ENCODE measurements at regions not wholly inside any gene's neighbourhood (a gene's known extent, or its start where the extent isn't known, plus 50 kb on each side); places are given as distances from the start of the nearest gene placed in this dataset.

DNA sequence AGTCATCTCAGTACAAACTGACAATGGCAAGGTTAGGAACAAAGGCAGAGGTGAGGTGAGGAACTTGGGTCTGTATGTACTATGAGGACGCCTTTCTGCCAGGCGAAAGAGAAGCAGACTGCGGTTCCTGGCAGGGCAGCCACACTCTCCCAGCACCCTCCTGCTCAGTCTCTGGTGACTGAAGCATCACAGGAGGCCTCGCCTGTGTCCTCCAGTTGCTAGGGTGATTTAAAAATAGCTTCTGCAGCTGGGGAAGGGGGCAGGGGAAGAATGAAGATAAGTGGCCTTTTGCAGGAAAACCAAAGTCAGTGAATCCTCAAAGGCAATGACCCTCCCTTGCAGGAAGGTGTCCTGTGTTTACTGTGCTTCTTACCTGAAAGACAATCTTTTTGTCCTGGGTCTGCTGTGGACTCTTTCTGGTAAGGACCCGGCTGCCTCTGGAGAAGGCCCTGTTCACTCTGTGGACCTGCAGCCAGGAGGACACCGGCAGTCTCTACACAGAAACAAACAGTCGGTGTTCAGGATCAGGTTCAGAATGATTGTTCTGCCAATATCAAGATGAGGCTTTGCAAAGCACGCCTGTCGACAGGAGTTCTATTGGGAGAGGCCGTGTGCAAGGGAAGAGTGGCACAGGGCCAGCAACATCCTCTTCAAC lies 65.7 kb upstream of the DGKG start:
- intact Hi-C loops (cut with DNase I) = no loop called here
- no peaks in the 10 kb centered on the region for H3K27me3 ChIP-seq
- H3K9me3 ChIP-seq = no peaks in the 10 kb centered on the region
- no peak overlapping the region for H3K4me3 ChIP-seq
- H3K4me1 ChIP-seq = peaks cover 3 to 36% (median 28%) of the 10 kb centered on the region in 9 donors
- TF ChIP-seq, protein P1, sequence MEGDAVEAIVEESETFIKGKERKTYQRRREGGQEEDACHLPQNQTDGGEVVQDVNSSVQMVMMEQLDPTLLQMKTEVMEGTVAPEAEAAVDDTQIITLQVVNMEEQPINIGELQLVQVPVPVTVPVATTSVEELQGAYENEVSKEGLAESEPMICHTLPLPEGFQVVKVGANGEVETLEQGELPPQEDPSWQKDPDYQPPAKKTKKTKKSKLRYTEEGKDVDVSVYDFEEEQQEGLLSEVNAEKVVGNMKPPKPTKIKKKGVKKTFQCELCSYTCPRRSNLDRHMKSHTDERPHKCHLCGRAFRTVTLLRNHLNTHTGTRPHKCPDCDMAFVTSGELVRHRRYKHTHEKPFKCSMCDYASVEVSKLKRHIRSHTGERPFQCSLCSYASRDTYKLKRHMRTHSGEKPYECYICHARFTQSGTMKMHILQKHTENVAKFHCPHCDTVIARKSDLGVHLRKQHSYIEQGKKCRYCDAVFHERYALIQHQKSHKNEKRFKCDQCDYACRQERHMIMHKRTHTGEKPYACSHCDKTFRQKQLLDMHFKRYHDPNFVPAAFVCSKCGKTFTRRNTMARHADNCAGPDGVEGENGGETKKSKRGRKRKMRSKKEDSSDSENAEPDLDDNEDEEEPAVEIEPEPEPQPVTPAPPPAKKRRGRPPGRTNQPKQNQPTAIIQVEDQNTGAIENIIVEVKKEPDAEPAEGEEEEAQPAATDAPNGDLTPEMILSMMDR (IDR thresholded peaks at IDR 0.05) = no peak
- ATAC-seq (peak; percentile 67 to 94 (median 91)), DNase-seq (peak; percentile 48 to 50)
- no peaks in the 10 kb centered on the region for H3K36me3 ChIP-seq
- WGBS, 2 donors = 25 to 36% methylated on average over 10 of the region's 10 CpGs
- peak overlapping the region in 9 of 10 donors; percentile 24 to 76 (median 63) for H3K27ac ChIP-seq

DNA sequence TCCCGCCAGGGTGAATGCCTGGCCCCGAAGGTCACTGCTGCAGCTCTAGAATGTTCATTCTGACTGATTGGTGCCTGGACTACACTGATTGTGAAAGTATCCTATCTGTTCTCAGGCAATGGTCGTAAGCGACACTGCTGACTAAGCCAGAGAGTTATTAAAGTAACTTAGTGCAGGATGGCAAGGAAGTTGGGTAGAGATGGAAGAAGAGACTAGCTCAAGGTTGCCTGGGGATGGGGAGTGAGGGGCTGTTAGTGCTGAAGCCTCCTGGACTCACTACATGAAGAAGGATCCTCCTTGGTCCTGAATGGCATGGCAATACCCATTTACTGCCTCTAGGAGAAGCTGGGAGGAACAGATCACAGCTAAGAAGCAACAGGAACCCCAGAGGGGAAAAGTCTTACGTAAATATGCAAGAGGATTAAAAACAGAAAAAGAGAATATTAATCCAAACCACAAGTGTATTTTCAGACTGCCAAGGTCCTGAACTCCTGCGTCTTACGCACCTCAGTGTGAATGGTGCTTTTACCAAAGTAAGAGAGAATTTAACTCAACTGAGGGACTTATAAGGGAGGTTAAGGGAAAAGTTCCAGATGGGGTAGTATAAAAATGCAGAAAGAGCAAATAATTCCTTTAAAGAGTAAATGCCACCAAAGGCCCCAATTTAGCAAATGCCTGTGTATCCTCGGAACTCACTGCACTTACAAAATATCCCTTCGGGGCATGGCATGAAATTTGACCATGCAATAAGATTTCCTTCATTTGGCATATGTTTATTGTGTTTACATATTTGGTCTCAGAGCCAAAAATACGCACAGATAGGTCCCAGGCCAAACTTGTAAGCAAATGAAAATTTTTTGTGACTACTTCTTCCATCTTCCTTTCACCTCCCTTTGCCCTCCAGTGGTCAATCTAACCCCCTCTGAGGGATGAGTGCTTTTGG lies 64.0 kb upstream of the DGKG start:
- intact Hi-C loops (cut with DNase I) = no loop called here
- H3K27me3 ChIP-seq = peaks cover 0 to 3% (median 0%) of the 10 kb centered on the region in 7 donors
- peak overlapping the region in 7 of 10 donors; percentile 8 to 76 (median 63) for H3K27ac ChIP-seq
- peaks cover 3 to 36% (median 28%) of the 10 kb centered on the region in 9 donors for H3K4me1 ChIP-seq
- H3K4me3 ChIP-seq = no peak overlapping the region
- TF ChIP-seq, protein P1 (IDR thresholded peaks at IDR 0.05) = peak in 7 of 9 donors; percentile 10 to 36 (median 20)
- H3K9me3 ChIP-seq = no peaks in the 10 kb centered on the region
- ATAC-seq (peak in 7 of 8 donors; percentile 11 to 83 (median 50)), DNase-seq (no peak)
- H3K36me3 ChIP-seq = no peaks in the 10 kb centered on the region
- 64 to 71% methylated on average over 10 of the region's 10 CpGs for WGBS, 2 donors

- ATAC-seq = no peak
- TF ChIP-seq, protein P1 (IDR thresholded peaks at IDR 0.05) = no peak
- peaks cover 0 to 22% (median 15%) of the 10 kb centered on the region in 9 donors for H3K4me1 ChIP-seq
- intact Hi-C loops (cut with DNase I) = no loop called here
- DNase-seq = no peak
- H3K9me3 ChIP-seq = no peaks in the 10 kb centered on the region
- peaks cover 0 to 3% (median 0%) of the 10 kb centered on the region in 7 donors for H3K27me3 ChIP-seq
- H3K27ac ChIP-seq = no peak overlapping the region
- H3K36me3 ChIP-seq = no peaks in the 10 kb centered on the region
- no peak overlapping the region for H3K4me3 ChIP-seq
Measured at GRCh38 chr3:186421946-186422345, 59.9 kb upstream of the DGKG start.

- no peaks in the 10 kb centered on the region for H3K36me3 ChIP-seq
- TF ChIP-seq, protein P1 (IDR thresholded peaks at IDR 0.05) = no peak
- intact Hi-C loops (cut with DNase I) = no loop called here
- no peaks in the 10 kb centered on the region for H3K9me3 ChIP-seq
- peaks cover 0 to 3% (median 0%) of the 10 kb centered on the region in 7 donors for H3K27me3 ChIP-seq
- H3K4me3 ChIP-seq = no peak overlapping the region
- DNase-seq (no peak), ATAC-seq (no peak)
- no peak overlapping the region for H3K27ac ChIP-seq
- WGBS, 2 donors = 33 to 48% methylated on average over 6 of the region's 6 CpGs
- H3K4me1 ChIP-seq = peaks cover 0 to 13% (median 10%) of the 10 kb centered on the region in 9 donors
Measured at GRCh38 chr3:186418671-186419145, 56.7 kb upstream of the DGKG start.

Measured in heart right ventricle (tissue), 16 donors.